SW480 (cell line): ENCODE measurements at regions not wholly inside any gene's neighbourhood (a gene's known extent, or its start where the extent isn't known, plus 50 kb on each side); places are given as distances from the start of the nearest gene placed in this dataset.
A peak's percentile ranks its signal among the peaks of the same experiment; 100 is the strongest.

Experiments
- DNase-seq: peaks from one replicate; pipeline ENCODE4 v3.0.0-alpha.2; 2016; ENCODE audit warnings: low spot score

- peak; percentile 18 for DNase-seq
Measured at GRCh38 chr16:51592001-51592501, 441.0 kb upstream of the SALL1 start.

GRCh38 chr16:51591480-51591879 lies 440.4 kb upstream of the SALL1 start:
- no peak for DNase-seq

- no peak for DNase-seq
Measured at GRCh38 chr16:51579652-51580360, 428.7 kb upstream of the SALL1 start.

- peak; percentile 97 for DNase-seq
Measured at GRCh38 chr16:51577621-51578303, 426.7 kb upstream of the SALL1 start.

- no peak for DNase-seq
Measured at GRCh38 chr16:51576498-51577195, 425.6 kb upstream of the SALL1 start.

- DNase-seq, result no peak
Measured at GRCh38 chr16:51573191-51573590, 422.1 kb upstream of the SALL1 start.

- peak; percentile 4 for DNase-seq
Measured at GRCh38 chr16:51569203-51569931, 418.3 kb upstream of the SALL1 start.

- no peak for DNase-seq
Measured at GRCh38 chr16:51567911-51568310, 416.8 kb upstream of the SALL1 start.

- DNase-seq, result no peak
Measured at GRCh38 chr16:51565184-51565583, 414.1 kb upstream of the SALL1 start.

GRCh38 chr16:51562891-51563290 lies 411.8 kb upstream of the SALL1 start:
- DNase-seq, result no peak

GRCh38 chr16:51559901-51560300 lies 408.8 kb upstream of the SALL1 start:
- DNase-seq, result no peak

- DNase-seq, result no peak
Measured at GRCh38 chr16:51557670-51558069, 406.6 kb upstream of the SALL1 start.

- DNase-seq, result peak; percentile 8
Measured at GRCh38 chr16:51556694-51557340, 405.7 kb upstream of the SALL1 start.

GRCh38 chr16:51553910-51554309 lies 402.8 kb upstream of the SALL1 start:
- no peak for DNase-seq

- DNase-seq, result no peak
Measured at GRCh38 chr16:51553314-51553713, 402.2 kb upstream of the SALL1 start.

GRCh38 chr16:51550800-51551347 lies 399.8 kb upstream of the SALL1 start:
- no peak for DNase-seq

- DNase-seq, result no peak
Measured at GRCh38 chr16:51549836-51550235, 398.8 kb upstream of the SALL1 start.

- DNase-seq, result no peak
Measured at GRCh38 chr16:51545951-51546350, 394.9 kb upstream of the SALL1 start.

GRCh38 chr16:51544851-51545467 lies 393.9 kb upstream of the SALL1 start:
- DNase-seq, result no peak

- DNase-seq, result no peak
Measured at GRCh38 chr16:51543971-51544370, 392.9 kb upstream of the SALL1 start.
